Erythroblast (primary cell): ENCODE measurements at regions not wholly inside any gene's neighbourhood (a gene's known extent, or its start where the extent isn't known, plus 50 kb on each side); places are given as distances from the start of the nearest gene placed in this dataset.

ENCODE experiments used
- GATA1 ChIP-seq: IDR thresholded peaks from 2 replicates; pipeline ENCODE4 v1.6.1; 2011; ENCODE audit warnings: low read depth, mild to moderate bottlenecking, control low read depth, low read length, moderate library complexity
- POLR2A ChIP-seq: IDR thresholded peaks from 2 replicates; pipeline ENCODE4 v1.6.1; 2011; ENCODE audit warnings: mild to moderate bottlenecking, low read length

GRCh38 chr6:168152306-168152963, 73.4 kb upstream of the FRMD1 start:
- TF ChIP-seq POLR2A (no peak), GATA1 (no peak)
